Right atrium auricular region (tissue), 2 donors: ENCODE measurements at regions not wholly inside any gene's neighbourhood (a gene's known extent, or its start where the extent isn't known, plus 50 kb on each side); places are given as distances from the start of the nearest gene placed in this dataset.
"Not testable (repeated sequence)": the region's sequence is repeated elsewhere in the genome, so short reads cannot be mapped to it uniquely, and the experiment has no call there.

Experiments
- DNase-seq: peaks from one replicate; pipeline ENCODE4 v3.0.0-alpha.2; 2019; ENCODE audit warnings: low spot score
- H3K27ac ChIP-seq, 2 donors: fragments of 200-600 bp; sonication (generic); 1 replicate in 1 of 2; 2 replicates in 1 of 2; pipeline ENCODE4 v1.5.1; 2016 to 2019
- H3K27me3 ChIP-seq, 2 donors: fragments of 200-600 bp; sonication (generic); one replicate each; pipeline versions ENCODE4 v1.5.1 to v1.6.0; 2017 to 2019
- H3K36me3 ChIP-seq: fragments of 200-600 bp; sonication (generic); one replicate; pipeline ENCODE4 v1.5.1; 2016
- H3K4me1 ChIP-seq, 2 donors: fragments of 200-600 bp; sonication (generic); one replicate each; pipeline versions ENCODE4 v1.5.1 to v1.6.0; 2017 to 2019
- H3K4me3 ChIP-seq, 2 donors: fragments of 200-600 bp; sonication (generic); 1 replicate in 1 of 2; 2 replicates in 1 of 2; pipeline ENCODE4 v1.5.1; 2017 to 2019; ENCODE audit warnings: mild to moderate bottlenecking in 1 of 2, moderate library complexity in 1 of 2
- H3K9me3 ChIP-seq, 2 donors: fragments of 200-600 bp; sonication (generic); one replicate each; pipeline ENCODE4 v1.5.1; 2019
- CTCF ChIP-seq, 2 donors: fragments of 200-600 bp; sonication (generic); IDR thresholded peaks; one replicate each; pipeline ENCODE4 v1.5.1; 2019; ENCODE audit warnings: antibody characterized with exemption in 2 of 2

- H3K4me1 ChIP-seq, result peaks cover 0 to 36% of the 10 kb centered on the region in 2 donors
- no peak overlapping the region for H3K4me3 ChIP-seq
- no peaks in the 10 kb centered on the region for H3K9me3 ChIP-seq
- peak overlapping the region; percentile 66 to 74 for H3K27ac ChIP-seq
- H3K27me3 ChIP-seq, result no peaks in the 10 kb centered on the region
- peak; percentile 75 for DNase-seq
- no peak for TF ChIP-seq CTCF (IDR thresholded peaks at IDR 0.05)
- H3K36me3 ChIP-seq, result no peaks in the 10 kb centered on the region
Observed at GRCh38 chr1:181179987-181180365, 91.5 kb downstream of the IER5 start.

DNA sequence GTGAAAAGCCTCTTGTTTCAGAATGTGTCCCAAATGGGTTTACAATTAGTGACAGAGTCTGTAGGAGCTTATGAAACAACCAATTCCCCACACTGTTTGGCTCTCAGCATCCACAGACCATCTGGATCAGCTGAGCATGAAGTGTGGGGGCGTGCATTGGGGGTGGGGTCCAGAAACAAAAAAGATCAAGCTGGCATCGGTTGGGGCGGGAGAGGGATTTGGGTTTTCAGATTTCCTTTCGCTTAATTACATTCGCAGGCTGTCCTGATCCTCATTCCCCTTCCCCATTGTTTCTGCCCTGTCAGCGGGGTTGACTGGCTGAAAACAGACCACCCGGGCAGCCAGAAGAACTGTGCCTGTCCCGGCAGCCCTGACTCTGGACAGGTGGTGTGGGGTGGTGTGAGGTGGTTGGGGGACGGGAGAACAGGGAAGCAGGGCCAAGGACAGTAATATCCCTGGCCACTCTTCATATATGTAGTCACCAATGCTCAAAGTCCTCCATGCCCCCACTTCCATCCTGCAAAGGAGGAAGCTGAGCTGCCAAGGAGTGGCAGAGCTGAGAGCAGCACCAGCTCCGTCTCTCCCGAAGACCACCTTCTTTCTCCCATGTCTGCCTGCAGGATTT lies 92.0 kb downstream of the IER5 start:
- Histone ChIP-seq H3K4me3 (no peak overlapping the region), H3K27ac (peak overlapping the region in 1 of 2 donors; percentile 74), H3K4me1 (peaks cover 0 to 36% of the 10 kb centered on the region in 2 donors), H3K9me3 (no peaks in the 10 kb centered on the region), H3K27me3 (no peaks in the 10 kb centered on the region), H3K36me3 (no peaks in the 10 kb centered on the region)
- TF ChIP-seq CTCF (IDR thresholded peaks at IDR 0.05), result no peak
- peak; percentile 46 for DNase-seq

- Histone ChIP-seq H3K27ac (no peak overlapping the region), H3K9me3 (no peaks in the 10 kb centered on the region), H3K4me1 (peaks cover 0 to 36% of the 10 kb centered on the region in 2 donors), H3K27me3 (no peaks in the 10 kb centered on the region), H3K36me3 (no peaks in the 10 kb centered on the region), H3K4me3 (no peak overlapping the region)
- no peak for TF ChIP-seq CTCF (IDR thresholded peaks at IDR 0.05)
- DNase-seq, result no peak
Observed at GRCh38 chr1:181181792-181182585, 93.5 kb downstream of the IER5 start.

- no peak for TF ChIP-seq CTCF (IDR thresholded peaks at IDR 0.05)
- H3K9me3 ChIP-seq, result no peaks in the 10 kb centered on the region
- no peak overlapping the region for H3K4me3 ChIP-seq
- H3K36me3 ChIP-seq, result no peaks in the 10 kb centered on the region
- peak; percentile 49 for DNase-seq
- peaks cover 0 to 25% of the 10 kb centered on the region in 2 donors for H3K4me1 ChIP-seq
- H3K27me3 ChIP-seq, result no peaks in the 10 kb centered on the region
- H3K27ac ChIP-seq, result no peak overlapping the region
Observed at GRCh38 chr1:181184621-181185020, 96.1 kb downstream of the IER5 start.

GRCh38 chr1:181185461-181185860 lies 97.0 kb downstream of the IER5 start:
- H3K27ac ChIP-seq, result no peak overlapping the region
- DNase-seq, result peak; percentile 50
- H3K27me3 ChIP-seq, result no peaks in the 10 kb centered on the region
- H3K4me1 ChIP-seq, result peaks cover 0 to 23% of the 10 kb centered on the region in 2 donors
- no peaks in the 10 kb centered on the region for H3K36me3 ChIP-seq
- no peaks in the 10 kb centered on the region for H3K9me3 ChIP-seq
- no peak for TF ChIP-seq CTCF (IDR thresholded peaks at IDR 0.05)
- no peak overlapping the region for H3K4me3 ChIP-seq

GRCh38 chr1:181186133-181186532 lies 97.6 kb downstream of the IER5 start:
- H3K4me3 ChIP-seq, H3K9me3 ChIP-seq: not testable (repeated sequence)

More at GRCh38 chr1:181186133-181186532, 97.6 kb downstream of the IER5 start:
- H3K27me3 ChIP-seq, H3K36me3 ChIP-seq, H3K27ac ChIP-seq: not testable (repeated sequence)
- H3K4me1 ChIP-seq, result peaks cover 0 to 18% of the 10 kb centered on the region in 2 donors
- DNase-seq, result peak; percentile 26
